ENCODE measurements at regions not wholly inside any gene's neighbourhood (a gene's known extent, or its start where the extent isn't known, plus 50 kb on each side); places are given as distances from the start of the nearest gene placed in this dataset.

DNA sequence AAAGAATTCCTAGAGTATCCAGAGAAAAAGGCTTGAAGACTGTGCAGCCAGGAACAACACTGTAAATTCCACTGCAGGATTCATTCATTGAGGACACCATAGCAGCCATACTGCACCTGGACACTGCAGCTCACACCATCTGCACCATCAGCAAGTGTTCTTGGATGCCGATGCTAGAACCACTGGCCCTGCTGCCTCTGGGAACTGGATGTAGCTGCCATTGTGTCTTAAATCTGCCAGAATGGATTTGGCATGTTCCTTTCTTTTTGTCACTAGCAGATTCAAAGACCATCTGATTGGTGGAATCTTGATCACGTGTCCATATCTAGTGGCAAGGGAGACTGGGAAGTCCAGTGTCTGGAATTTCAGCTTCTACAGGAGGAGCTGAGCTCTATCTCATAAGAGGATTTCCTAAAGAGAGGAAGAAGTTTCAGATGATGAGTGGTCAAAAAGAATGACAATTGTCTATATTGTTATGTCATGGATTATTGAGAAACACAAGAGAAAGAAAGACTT lies 278.3 kb upstream of the ANKRD55 start:
- no peak for TF ChIP-seq CTCF (IDR thresholded peaks at IDR 0.05; ENCODE audit: low read depth, low read length)
- DNase-seq (ENCODE audit: low read depth in 2 of 2) = no peak
- no peak overlapping the region for H3K4me3 ChIP-seq (replicated peaks in 1 of 2; ENCODE audit: low read depth in 2 of 2, low read length in 2 of 2)

GRCh38 chr5:56508249-56508648 lies 275.1 kb upstream of the ANKRD55 start:
- H3K4me3 ChIP-seq (replicated peaks in 1 of 2; ENCODE audit: low read depth in 2 of 2, low read length in 2 of 2) = no peak overlapping the region
- DNase-seq (ENCODE audit: low read depth in 2 of 2) = no peak
- no peak for TF ChIP-seq CTCF (IDR thresholded peaks at IDR 0.05; ENCODE audit: low read depth, low read length)

DNA sequence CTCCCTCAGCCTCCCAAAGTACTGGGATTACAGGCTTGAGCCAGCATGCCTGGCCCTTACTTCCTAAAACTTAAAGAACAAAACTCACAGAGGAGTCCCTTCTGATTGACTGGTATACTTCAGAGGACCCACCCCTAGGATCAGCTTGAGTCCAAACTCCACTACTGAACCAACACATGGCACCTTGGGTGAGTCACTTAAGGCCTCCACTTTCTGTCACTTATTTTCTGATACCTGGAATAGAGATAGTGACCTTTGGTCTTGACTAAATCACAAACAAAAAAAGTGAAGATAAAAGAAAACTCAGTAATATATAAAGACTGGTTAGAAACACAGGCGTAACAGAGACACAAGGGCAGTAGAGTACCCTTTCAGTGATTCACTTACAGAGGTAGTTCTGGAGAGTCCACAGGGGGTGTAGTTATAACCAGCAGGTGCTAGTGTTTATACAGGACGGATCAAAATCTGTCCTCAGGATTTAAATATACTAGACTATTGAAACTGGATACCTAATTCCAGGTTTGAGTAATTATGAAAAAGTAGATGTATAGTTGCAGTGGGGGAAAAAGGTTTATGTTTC lies 274.3 kb upstream of the ANKRD55 start:
- DNase-seq (ENCODE audit: low read depth in 2 of 2) = no peak
- no peak overlapping the region for H3K4me3 ChIP-seq (replicated peaks in 1 of 2; ENCODE audit: low read depth in 2 of 2, low read length in 2 of 2)
- no peak for TF ChIP-seq CTCF (IDR thresholded peaks at IDR 0.05; ENCODE audit: low read depth, low read length)

DNA sequence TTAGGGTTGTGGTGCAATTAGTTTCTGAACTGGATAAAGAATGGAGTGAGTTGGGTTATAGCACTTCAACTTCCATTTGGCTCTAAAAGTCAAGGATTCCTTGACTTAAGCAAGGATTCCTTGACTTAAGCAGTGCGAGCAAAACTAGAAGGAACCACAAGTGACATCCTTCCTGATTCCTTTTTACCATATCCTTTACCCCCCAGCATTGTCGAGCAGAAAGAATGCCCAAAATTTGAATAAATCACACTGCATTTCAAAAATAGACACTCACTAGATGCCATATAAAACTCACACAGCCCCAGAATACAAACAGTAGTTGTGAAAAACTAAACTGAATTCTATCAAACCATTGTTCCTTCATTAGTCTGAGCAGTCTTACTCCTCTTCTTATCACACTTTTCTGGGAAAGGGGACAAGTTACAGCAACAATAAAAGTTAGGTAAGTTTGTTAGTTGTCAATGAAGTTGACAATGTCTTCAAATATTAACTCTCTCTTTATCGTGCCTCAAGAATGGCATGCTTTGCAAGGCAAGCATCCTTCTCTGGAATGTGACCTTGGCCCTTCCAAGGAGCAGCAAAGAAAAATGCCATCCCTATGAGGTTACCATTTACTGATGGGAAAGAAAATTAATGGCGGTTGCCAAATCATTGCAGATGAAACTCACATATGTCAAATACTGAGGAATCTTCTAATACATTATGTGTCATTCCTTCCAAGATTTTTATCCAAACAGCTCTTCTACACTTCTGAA lies 273.3 kb upstream of the ANKRD55 start:
- DNase-seq (ENCODE audit: low read depth in 2 of 2) = peak; percentile 16 to 27
- no peak for TF ChIP-seq CTCF (IDR thresholded peaks at IDR 0.05; ENCODE audit: low read depth, low read length)
- H3K4me3 ChIP-seq (replicated peaks in 1 of 2; ENCODE audit: low read depth in 2 of 2, low read length in 2 of 2) = no peak overlapping the region

DNA sequence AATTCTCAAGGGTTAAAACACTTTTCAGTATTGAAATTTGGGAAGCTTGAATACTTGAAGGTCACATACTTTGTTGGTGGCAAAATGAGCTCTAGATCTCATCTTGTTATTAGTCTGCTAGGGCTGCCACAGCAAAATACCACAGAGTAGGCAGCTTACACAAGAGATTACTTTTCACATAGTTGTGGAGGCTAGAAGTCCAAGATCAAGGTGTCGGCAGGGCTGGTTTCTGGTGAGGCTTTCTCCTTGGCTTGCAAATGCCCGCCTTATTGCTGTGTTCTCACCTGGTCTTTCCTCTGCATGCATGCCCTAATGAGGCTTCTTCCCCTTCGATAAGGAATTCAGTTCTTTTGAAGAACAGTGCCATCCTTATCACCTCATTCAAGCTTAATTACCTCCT lies 270.8 kb upstream of the ANKRD55 start:
- TF ChIP-seq CTCF (IDR thresholded peaks at IDR 0.05; ENCODE audit: low read depth, low read length) = no peak
- no peak overlapping the region for H3K4me3 ChIP-seq (replicated peaks in 1 of 2; ENCODE audit: low read depth in 2 of 2, low read length in 2 of 2)
- DNase-seq (ENCODE audit: low read depth in 2 of 2) = no peak

- TF ChIP-seq CTCF (IDR thresholded peaks at IDR 0.05; ENCODE audit: low read depth, low read length) = no peak
- no peak overlapping the region for H3K4me3 ChIP-seq (replicated peaks in 1 of 2; ENCODE audit: low read depth in 2 of 2, low read length in 2 of 2)
- peak in 1 of 2 donors; percentile 18 for DNase-seq (ENCODE audit: low read depth in 2 of 2)
Observed at GRCh38 chr5:56501781-56502557, 268.8 kb upstream of the ANKRD55 start.
